Fibroblast of peridontal ligament (primary cell): ENCODE measurements at regions not wholly inside any gene's neighbourhood (a gene's known extent, or its start where the extent isn't known, plus 50 kb on each side); places are given as distances from the start of the nearest gene placed in this dataset.

Source experiments
- DNase-seq: peaks from one replicate; pipeline ENCODE4 v3.0.0-alpha.2; 2010; ENCODE audit errors: extremely low read depth

DNA sequence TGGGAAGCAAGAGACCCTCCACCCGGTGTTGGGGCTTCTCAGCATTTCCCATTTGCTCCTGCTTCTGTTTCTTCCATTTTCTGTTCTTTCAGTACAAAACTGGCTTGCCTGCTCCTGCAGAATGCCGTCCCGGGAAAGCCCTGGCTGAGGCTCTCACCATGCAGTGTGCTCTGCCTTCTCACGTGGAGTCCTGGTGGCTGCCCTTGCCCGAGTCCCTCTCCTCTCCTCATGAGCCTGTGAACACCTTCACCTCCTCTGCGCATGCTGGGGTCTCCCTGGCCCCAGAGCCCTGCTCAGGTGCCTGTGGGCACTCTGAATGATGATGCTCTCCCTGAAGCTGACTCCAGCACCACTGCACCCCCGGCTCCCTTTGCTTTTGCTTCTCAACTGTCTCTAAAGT, 752.0 kb downstream of the QKI start:
- DNase-seq: no peak

DNA sequence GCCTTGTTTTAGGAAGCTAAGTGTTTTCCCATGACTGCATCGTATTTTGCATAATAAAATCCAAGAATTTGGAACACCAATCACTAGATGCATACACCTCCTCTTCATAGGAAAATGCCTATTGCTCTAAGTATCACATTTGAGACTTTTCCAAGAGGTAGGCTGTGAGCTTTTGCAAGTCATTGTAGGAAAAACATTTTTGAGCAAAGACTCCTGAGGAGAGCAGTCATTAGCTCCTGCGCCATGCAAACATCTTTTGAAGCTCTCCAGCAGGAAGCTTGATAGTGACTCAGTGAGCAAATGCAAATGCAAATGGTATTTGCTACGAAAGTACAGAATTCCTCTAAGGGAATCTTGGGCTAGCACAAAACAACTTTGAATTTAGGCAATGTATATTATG, 750.4 kb downstream of the QKI start:
- no peak for DNase-seq

DNA sequence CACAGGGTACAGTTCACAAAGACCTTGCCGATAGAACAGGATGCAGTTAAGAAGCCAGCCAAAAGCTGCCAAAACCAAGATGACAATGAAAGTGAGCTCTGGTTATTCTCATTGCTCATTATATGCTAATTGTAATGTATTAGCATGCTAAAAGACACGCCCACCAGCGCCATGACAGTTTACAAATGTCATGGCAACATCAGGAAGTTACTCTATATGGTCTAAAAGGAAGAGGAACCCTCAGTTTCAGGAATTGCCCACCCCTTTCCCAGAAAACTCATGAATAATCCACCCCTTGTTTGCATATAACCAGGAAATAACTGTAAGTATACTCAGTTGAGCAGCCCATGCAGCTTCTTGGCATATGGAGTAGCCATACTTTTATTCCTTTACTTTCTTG, 748.7 kb downstream of the QKI start:
- no peak for DNase-seq

DNA sequence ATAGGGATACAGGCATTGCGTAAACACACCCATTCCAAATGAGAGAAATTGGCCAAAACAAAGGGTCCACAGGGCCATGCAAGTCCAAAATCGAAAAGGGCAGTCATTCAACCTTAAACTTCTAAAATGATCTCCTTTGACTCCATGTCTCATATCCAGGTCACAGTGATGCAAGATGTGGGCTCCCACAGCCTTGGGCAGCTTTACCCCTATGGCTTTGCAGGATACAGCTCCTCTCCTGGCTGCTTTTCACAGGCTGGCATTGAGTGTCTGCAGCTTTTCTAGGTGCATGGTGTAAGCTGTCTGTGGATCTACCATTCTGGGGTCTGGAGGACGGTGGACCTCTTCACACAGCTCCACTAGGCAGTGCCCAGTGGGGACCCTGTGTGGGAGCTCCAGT, 744.5 kb downstream of the QKI start:
- no peak for DNase-seq

DNA sequence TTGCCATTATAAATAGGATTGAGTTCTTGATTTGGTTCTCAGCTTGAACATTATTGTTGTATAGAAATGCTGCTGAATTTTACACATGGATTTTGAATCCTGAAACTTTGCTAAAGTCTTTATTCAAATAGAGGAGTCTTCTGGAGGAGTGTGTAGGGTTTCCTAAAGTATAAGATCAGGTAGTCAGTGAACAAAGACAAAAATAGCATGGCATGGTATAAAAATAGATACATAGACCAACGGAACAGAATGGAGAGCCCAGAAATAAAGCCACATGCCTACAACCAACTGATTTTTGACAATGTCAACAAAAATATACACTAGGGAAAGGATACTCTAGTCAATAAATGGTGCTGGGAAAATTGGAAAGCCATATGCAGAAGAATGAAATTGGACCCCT, 740.1 kb downstream of the QKI start:
- no peak for DNase-seq

DNA sequence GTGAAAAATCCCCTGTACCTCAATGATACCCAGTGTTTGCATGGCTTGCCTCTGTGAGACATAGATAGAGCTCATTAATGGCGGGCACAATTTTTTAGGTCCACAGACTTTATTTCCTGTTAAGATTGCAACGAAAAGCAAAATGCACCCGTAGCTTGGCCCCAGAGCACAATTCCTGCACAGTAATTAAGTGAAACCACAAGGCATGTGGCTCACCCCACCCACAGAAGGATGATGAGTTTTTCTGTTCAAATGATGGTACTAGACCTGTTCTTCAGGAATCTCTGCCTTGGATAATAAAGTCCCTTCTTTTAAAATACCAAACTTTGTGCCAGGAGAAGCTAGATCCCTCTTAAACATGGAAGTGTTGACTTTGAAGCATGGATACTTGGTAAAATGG, 738.1 kb downstream of the QKI start:
- no peak for DNase-seq

DNA sequence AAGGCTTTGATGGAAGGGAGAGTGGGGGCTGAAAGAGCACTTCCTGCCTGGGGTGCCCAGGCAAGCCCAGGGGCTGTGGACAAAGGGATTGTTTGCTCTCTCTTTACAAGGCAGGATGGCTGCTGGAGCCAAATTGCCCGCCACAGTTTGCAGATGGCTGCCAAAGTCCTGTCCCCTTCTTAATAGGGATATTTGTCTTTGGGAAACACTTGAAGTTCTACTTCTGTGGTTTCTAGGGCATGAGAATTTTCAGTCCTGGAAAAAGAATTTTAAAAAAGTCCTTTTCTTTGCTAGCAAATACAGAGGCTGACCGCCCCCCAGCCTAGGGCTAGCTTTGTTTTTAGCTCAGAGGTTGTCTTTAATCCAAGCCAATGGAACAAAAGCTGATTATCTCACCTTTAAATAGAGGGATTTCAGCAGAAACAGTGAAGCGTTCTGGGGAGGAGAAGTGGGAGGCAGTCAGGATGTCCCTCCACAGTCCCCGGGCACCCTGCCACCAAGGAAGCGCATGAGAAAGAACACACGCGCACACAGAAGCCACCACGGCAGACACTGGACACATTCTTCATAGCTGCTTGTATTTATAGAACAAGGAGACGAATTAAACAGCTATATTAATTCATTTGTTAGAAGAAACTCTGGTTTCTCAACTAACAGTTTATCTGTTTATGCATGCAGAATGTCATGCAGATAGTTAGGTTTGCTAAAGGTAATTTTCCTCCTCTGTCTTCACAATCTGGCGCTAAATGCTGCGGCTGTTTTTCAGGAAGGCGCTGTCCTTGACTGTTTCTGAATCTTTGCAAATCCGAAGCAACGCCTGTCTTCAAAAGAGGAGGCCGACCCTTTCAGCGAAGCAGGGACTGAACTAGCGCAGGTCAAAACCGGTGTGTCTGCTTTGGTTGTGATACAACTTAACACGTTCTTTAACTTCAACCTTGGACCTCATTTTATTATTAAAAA, 736.9 kb downstream of the QKI start:
- DNase-seq: no peak

DNA sequence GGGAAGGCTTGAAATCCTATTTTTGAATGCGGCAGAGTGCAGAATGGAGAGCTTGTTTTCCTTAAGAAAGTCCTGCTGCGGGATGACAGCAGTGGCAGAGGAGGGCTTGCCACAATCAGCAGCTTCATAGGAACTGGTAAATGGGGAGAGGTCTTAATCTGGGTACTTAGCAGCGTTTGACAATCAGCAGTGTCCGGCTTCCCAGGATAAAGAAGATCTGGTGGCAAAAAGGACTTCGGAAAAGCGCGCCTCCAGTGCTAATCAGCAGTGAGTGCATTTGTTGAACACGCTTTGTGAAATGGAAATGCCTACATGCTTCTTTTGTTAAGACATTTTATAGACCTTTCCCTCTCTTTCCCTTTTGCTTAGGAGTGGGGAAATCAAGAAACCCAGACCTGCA, 735.7 kb downstream of the QKI start:
- no peak for DNase-seq

DNA sequence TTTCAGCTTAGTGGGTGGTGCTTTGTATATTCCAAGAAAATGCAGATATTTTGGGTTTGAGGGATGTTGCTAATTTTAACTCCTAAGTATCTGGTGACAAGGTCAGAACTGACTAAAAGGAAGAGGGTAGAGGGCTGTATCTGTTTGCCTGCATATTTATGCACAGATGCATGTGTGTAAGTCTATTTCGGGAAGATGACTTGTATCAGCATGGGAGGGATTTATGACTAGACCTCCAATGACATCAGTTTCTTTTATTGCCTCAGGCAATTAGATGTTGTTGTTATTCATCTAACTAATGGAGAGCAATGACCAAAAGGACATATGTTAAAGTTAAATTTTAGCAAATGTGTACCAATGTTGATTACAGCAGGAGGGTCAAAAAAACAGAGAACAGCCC, 734.3 kb downstream of the QKI start:
- no peak for DNase-seq

DNA sequence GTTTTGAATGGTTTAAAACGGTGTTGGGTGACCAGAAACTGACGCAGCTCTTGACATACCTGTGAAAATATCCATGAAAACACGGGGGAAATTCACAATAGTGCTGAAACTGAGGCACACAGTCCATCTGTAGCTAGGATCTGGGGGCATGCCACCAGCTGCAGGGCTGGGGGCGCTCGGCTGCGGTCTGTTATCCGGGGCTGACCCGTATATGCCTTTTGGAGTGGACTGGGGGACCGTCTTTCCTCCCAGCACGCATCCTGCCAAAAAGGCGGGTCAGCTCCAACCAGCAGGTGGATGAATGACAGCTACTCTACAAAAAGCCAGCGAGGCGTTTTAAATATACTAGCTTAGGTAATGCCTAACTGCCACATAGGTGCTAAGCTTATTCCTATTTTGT, 729.8 kb downstream of the QKI start:
- DNase-seq: no peak

DNA sequence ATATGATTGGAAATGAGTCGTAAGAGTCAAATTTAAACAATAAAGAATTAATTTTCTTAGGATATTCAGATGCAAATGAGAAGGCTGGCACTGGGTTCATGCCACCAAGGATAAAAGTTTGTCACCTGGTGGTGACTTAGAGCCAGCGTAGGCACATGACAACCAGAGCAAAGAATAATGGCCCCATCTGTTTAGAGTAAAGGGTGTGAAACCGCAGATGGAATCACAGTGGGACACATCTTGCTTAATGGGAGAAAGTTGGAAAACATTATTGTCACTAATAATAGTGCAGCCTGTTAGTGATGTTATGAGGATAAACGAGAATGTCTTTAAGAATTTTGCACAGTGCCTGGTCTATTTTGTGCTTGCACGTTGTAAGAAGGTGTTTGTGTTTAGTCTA, 727.8 kb downstream of the QKI start:
- DNase-seq: no peak

DNA sequence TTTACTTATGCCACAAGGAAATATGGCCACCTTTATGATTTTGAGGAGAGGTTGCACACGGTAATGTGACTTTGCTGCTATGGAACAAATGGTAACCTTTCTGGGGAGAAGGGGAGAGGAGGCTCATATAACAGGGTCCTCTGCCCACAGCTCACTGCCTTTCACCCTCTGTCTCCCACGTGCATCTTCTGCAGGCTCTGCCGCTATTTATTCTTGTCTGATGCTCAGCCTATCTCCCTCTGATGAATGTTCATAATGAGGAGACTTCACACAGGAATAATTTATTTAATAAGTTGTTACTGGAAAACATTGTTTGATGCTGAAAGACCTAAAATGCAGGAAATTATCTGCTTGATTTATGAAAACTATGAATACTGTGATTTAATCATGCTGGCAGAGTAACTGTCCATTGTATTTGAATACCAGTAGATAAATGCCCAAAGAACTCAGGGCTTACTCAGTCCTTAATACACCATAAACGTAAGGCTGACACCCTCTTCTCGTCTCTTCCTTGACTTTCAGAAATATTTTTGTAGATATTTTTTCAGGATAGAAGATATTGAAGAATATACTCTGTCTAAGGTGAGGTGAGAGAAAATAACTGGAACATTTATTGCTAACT, 721.1 kb downstream of the QKI start:
- no peak for DNase-seq

DNA sequence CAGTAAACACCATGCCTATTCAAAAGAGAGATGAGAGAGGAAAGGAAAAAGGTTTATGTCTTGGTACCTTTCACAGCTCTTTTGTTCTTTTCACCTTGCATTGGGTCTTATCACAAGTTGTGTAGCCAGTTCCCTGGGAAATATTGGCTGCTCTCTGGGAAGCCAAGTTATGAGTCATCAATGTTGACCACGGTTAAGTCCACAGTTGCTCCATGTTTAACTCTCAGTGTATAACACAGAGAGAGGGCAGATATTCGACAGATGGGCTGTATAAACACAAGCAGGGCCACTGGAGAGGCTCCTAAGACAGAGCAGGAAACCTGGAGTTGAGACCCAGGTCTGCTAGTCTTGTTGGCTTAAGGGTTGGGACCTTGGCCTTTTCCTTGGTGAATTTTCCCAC, 718.6 kb downstream of the QKI start:
- DNase-seq: no peak

DNA sequence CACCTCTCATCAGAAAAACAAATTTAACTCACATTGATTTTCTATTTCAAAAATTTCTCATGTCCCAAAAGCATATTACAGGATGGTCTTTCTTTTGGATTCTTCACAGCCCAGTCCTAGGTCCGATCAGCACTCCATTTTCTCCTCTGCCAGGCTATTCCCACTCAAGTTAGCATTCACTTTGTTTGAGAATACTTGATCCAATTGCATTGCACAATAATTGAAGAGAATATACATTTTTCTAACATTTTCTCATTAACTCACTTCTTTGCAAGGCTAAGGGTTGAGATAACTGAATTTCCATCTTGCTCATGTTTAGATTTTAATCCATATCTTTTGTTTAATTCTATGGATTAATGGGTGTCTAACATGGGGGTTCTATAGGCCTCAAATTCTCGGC, 716.1 kb downstream of the QKI start:
- no peak for DNase-seq

DNA sequence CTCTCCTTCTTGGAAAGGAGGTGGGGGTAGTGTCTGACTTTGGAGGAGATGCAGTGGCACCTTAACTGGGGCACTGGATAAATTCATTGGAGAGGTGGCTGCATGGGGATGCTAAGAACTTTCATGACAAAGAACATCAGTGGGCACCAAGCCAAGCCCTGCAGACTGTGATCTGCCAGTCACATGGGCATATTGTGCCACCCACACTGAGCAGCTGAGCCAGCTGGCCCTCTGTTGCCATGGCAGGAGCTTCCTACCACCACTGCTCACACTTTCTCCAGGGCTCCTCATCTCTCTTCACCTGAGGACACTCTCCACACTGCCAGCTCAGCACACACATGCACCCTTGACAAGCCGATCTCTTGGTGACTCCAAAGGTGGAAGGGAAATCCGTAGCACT, 715.6 kb downstream of the QKI start:
- DNase-seq: no peak

DNA sequence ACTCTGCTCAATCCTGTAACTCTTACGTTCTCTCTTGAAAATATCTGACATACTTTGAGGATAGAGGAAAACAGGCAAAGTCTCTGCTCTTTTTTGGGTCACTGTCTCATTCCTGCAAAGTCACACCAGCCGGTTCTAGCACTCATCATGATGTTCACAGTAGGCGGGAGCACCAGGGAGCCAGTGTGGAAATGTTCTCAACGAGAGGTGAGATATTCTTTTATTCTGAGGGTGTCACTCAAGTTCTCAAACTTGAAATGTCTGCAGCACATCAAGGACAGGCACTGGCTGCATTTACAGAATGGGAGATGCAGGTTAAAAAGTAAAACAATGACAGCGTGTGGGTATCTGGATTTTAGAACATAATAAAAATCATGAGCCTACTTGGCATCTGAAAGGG, 714.7 kb downstream of the QKI start:
- DNase-seq: no peak

DNA sequence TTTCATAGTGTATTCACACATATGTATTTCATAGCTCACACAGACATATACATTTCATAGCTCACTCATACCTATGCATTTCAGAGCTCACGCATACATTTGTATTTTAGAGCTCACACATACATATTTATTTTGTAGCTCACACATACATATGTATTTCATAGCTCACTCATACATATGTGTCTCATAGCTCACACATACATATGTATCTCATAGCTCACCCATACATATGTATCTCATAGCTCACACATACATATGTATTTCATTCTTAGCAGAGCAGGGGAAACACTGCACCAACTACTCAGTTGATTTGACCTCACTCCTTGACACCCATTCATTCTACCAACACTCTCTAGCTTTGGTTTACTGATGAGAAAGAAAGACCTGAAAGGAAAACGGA, 713.6 kb downstream of the QKI start:
- DNase-seq: no peak

DNA sequence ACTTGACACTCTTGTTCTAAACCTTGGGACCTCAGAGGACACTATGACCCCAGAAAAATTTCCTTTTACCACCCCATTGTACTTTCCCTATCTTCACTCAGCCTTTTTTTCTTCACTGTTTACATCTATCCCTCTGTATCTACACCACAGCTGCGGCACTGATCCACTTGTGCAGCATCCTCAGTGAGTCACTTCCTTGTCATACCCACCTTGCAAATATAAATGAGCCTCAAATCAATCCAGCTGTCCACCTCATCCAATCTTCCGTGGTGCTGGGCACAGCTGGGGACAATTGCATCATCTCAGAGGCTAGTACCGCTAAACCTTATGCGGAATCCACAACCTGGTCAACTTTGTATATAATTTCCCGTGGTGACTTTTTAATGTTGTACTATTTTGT, 710.5 kb downstream of the QKI start:
- DNase-seq: no peak

DNA sequence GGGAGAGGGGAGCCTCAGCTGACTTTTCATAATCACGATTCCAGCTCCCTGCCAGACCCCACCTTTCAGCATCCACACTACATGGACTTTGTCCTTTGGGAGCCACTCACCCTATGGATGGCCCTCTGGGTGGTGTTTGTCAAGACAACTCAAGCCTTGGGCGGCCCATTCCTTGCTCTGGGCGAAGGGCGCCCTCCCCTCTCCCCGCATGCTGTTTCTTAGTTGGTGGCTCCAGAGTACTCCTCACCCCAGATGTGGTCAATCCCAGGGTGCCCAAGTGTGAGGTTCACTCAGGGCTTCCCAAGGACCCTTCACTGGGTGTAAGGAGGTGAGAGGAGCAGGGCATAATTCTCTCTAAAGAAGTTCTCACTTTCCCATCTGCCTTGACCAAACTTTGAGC, 710.0 kb downstream of the QKI start:
- no peak for DNase-seq

DNA sequence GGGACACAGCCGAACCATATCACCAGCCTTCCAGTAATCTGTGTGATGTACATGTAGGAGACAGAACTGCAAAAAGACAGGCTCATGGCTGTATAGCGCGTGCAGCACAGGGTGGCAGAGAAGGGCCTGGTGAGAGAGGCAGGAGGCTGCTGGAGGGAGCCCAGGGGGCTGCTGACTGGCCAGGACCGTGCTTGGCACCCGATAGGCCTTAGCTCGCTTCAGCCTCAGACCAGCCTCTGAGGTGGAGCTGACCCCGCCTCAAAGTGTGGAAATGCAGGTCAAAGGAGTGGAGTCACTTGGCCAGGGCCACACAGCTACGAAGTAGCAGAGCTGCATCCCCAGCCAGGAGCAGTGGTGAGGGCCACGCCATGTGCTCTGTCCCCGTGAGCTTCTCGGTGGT, 707.6 kb downstream of the QKI start:
- DNase-seq: no peak

DNA sequence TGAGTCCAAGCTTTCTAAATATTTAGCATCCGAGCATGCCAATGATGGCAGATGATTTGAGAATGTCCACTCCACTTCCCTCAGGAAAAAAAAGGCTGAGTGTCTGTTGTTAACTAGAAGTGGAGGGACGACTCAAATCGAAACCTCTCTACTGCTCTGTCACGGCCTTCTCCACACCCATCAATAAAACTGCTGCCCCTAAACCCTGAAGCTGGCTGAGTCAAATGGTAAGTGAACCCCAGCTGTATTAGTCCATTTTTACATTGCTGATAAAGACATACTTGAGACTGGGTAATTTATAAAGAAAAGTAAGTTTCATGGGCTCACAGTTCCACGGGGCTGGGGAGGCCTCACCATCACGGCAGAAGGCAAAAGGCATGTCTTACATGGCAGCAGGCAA, 707.0 kb downstream of the QKI start:
- no peak for DNase-seq

DNA sequence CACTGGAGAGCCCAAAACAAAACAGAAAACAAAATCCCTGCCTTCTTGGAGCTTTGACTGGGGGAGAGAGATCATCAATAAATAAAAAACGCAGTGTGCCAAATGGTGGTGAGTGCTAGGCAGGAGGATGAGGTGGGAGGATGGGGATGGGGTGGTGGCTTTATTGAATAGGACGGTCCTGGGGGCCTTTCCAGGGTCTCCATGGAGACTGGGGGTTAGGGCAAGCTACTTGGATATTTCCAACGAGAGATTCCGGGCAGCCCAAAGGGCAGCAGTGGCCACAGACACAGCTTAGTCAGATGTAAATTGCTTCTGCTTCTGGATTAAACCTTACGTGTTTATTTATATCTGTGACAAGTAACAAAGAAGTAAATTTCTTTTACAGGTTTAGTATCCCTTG, 700.1 kb downstream of the QKI start:
- DNase-seq: no peak

DNA sequence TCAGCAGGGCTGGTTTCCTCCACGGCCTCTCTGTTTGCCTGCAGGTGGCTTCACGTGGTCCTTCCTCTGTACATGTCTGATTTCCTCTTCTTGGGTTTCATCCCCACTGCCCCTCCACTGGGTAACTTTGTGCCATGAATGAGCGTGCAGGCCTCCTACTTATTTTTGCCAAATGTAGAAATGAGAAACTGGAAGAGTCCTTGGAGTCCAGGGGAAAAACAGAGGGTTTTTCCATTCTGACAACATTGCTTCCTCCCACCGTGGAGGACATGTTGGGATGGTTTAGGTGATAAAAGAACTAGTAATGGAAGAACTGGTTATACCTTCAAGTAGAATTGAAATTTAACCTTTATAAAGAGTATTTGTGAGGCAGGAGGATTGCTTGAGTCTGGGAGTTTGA, 699.5 kb downstream of the QKI start:
- DNase-seq: no peak

DNA sequence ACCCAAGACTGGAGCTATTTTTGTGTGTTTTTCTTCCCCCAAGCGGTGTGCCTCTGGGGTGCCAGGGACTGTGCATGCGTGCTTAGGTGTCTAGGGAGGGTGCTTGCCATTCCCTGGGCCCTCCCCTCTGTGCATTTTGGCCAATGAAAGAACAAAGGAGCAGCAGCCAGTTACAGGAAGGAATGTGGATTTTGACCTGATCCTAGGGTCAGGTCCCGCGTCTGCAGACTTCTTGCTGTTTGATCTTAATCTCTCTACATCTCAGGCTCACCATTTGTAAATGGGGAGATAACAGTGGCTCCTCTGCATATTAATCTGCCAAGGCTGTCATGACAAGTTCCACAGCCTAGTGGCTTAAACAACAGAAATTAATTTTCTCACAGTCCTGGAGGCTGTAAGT, 699.1 kb downstream of the QKI start:
- DNase-seq: no peak
